COLO668 (cell line): ENCODE measurements at regions not wholly inside any gene's neighbourhood (a gene's known extent, or its start where the extent isn't known, plus 50 kb on each side); places are given as distances from the start of the nearest gene placed in this dataset.
"Not testable (repeated sequence)": the region's sequence is repeated elsewhere in the genome, so short reads cannot be mapped to it uniquely, and the experiment has no call there.

Source experiments
- DNase-seq: peaks from one replicate; lab custom pipeline; 2025; ENCODE audit not compliant: unreplicated experiment; lab: John Stamatoyannopoulos, UW

DNA sequence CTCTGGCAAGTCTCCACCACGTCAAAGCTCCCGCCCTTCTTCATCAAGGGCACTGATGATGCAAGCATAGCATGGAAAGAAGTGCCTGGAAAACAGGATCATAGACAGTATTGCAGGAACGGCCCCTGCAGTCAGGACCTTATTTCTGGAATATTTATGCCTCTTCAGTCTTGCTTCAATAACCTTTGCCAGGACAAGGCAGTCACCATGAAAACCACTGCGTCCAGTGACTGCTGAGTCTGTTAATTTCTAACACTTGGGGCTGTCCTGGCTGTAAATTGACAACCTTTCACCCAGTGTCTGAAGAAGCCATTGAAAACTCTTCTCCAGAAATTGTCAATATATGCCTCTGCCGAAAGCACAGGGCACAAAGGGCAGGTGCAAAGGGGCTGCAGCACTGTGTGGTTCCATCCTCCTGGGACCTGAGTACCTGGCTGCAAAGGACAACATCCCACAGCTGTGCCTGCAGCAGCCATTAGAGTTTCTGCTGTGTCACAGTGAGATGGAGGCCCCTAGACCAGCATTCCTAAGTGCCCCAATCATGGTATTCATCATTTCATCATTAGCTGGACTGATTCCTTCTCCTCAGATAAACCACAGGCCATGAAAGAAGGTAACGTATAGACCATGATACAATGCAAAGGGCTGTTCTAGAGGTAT, 819.6 kb downstream of the RNF144A start:
- no peak for DNase-seq

DNA sequence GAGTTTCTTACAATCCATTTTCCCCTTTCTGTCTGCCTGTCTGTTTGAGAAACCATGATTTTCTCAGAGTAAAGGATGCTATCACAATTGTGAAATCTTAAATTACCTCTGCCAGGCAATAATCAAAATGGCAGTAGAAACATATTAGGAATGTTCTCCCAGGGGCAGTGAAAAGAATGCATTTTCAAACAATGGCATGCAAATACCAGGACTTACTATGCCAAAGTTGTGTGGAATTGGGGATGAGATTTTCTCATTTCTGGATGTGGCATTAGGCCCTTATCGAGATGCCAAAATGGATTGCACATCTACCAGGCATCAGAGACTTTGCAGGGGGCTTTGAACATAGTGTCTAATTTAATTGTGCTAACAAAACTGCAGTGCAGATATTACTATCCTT, 821.4 kb downstream of the RNF144A start:
- no peak for DNase-seq

DNA sequence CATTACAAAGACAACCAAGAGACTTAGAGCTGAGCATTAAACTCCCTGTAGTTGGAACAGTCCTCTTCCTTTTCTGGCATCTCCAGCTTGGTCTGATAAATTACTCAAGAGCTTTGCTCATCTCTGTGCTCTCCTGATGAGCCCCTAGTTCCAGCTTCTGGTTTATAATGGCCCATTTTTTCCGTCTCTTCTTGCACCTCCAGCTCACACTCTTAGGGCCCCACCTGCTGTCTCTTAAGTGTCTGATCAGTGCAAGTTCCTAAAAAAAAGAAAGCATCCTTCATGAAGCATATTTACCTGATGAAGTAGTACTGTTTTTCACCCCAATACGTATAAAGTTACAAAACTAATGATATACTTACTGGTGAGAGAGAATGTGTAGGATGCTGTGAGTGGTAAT, 822.9 kb downstream of the RNF144A start:
- no peak for DNase-seq

DNA sequence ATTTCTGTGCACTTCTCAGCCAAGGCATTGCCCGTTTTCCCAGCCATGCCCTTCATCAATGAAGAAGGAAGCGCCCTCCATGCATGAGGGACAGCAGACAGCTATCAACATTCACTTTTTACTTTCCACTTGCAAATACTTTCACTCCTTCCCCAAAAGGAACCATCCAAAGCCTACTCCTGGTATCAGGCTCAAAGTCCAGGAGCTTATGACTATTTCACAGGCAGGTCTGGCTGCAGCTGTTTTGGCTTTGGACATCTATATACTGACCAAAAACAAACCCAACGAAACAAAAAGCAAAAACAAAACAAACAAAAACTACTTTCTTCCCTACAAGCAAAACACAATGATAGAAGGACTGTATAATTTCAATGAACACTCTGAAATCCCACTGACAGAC, 825.1 kb downstream of the RNF144A start:
- DNase-seq = no peak

DNA sequence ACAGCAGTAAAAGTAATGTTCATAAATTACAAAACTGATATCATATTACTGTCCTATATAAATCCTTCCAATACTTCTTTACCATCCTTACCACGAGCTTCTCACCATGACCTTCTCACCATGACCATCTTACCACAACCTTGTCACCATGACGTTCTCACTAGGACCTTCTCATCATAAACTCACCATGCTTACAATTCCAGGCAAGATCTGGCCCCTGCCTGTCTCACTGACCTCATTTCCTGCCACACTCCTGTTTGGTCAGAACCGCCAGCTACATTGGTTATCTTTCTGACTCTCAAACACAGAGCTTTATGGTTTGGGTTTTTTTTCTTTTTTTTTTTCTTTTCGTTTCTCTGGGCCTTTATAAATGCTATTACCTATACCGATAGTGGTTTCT, 827.6 kb downstream of the RNF144A start:
- DNase-seq = no peak

DNA sequence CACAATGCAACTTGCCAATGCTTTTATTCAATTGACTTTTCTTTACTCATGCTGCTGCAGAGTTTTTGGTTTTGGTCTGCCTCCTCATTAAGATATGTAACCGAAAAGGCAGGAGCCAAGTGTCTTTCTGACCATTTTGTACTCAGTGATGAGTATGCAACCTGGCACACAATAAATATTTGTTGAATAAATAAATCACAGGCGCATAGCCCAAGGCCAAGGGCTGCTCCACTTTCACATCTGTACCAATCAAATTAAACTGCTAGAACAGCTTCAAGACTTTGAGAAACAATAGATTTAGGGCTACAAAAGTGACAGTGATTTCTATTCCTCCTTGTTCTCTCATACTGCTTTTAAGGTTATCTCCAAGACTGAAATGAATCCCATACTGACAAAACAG, 828.2 kb downstream of the RNF144A start:
- no peak for DNase-seq

DNA sequence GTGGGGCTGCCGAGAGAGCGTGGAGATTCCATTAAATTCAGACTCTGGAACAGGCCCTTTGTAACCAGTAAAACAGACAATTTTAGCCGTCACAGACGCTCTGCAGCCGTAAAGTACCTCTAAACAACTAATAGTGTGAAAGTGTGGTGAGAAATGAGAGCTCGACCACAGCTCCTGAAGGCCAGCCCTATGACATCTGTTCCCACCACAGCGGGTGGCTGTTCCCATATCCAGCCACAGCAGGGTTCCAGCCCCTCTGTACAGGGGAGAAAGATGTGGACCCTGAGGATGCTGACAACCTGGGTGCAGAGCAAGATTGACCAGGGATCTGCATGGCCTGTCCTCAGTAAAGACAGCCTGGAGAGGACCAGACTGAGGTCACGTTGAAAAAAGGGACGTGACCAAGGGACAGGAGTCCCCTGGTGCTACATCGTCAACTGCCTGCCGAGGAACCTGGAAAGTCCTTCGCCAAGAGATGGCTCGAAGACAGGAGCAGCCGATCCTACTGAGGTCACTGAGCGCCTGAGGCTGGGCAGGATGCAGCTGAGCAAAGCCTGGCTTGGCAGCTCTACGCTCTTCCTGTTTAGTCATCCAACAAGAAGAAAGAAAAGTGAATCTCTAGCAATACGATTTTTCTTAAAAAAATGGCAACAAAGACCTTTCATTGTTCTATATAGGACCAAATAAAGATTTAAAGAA, 831.7 kb downstream of the RNF144A start:
- DNase-seq = no peak

DNA sequence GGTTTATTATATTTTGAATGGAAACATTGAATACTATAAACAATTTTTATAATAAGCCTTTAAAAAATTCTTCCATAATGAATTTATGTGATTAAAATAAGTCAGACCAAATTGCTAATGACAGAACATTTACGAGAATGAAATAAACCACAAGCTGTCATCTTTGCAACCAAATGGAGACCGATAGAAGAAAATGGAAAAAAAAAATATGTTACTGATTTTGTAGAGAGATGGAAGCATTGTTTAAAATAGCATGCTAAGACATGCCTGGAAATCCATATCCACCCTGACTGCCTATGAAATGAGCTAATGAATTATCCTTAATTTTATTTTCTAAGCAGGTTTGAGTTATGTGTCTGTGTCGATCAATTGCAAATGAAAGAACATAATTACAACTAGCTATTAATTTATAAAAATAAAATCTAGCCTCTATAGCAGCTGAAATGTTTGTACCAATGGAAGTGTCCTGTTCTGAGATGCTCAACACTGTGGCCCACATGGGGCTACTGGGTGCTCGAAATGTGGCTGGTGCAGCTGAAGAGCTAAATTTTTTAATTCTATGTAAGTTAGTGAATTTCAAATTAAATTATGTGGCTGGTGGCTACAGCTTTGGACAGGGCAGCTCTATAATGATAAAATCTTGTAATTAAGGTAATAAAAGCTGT, 832.8 kb downstream of the RNF144A start:
- no peak for DNase-seq

DNA sequence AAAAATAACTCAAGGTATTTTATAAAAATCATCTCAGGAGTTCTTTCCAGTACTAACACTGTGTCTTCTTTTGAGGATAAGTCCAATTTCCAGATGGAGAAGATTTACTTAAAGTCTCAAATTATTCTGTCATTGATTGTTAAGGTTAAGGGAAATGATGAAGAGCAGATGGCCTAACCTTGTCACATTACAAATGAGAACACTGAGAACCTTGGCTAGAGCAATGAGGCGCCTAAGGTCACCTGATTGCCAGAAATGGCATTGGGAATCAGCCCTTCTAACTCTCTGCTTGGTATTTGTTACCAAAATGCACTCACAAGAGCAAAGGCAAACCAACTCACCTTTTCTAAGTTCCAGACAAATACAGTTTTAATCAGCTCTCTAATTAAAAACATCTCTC, 835.1 kb downstream of the RNF144A start:
- DNase-seq = no peak

DNA sequence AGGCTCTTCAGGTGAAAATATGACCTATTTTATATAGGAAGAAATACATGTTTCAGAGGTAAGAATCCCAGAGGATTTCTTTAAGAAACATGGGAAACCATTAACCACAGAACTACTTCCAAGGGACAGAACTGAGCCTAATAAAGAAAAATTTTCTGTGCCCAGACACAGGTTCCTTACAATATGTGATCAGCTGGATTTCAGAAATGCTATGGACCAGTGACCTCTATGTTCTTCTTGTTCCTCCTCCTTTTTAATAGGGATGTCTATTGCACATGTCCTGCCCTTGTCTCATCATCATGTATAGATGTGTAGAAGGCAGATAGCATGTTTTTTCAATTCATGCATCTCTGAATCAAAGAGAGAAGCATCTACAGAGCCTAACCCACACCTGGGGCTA, 836.6 kb downstream of the RNF144A start:
- no peak for DNase-seq

DNA sequence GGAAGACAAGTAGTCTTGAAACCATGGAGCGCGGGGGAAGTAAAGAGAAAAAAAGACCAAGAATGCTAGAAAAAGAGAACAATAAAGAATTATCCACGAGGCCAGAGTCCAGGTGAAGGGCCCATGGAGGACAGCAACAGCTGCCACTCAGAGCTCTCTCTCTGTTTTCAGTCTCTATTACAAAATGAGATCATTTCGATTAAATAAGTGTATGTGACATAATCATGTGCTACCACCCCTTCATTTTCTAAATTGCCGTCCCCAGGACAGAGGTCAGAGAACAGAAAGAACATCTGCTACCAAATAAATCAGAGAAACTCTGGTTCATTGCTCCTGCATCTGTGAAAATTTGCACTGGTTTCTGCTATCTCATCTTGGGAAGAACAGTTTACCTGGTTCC, 838.7 kb downstream of the RNF144A start:
- no peak for DNase-seq

DNA sequence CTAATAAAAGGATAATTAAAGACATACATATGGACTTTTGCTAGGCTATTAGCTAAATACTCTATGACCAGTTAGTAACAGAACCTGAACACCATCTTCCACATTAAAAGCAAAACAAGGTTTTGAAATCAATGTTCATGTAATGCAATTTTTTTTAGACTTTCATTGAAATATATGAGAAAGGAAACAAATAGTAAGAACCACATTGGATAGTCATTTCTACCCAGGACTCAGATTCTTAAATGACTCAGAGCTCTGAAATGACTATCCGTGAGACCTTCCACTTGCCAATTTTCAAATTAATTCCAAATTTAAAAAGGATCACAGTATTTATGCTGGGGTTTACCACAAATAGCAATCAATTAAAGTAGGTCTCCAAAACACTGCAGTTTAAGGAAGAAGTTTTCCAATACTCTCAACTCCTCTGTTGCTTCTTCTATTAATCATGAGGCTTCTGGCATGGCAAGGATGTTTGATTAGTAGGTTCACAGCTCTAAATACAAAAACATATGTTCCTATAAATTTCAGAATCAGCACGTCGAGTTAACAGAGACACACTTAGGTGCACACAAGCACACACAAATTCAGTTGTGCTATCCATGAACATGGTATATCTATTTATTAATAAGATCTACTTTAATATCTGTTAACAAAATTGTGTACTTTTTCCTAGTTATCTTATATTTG, 841.0 kb downstream of the RNF144A start:
- DNase-seq = no peak

DNA sequence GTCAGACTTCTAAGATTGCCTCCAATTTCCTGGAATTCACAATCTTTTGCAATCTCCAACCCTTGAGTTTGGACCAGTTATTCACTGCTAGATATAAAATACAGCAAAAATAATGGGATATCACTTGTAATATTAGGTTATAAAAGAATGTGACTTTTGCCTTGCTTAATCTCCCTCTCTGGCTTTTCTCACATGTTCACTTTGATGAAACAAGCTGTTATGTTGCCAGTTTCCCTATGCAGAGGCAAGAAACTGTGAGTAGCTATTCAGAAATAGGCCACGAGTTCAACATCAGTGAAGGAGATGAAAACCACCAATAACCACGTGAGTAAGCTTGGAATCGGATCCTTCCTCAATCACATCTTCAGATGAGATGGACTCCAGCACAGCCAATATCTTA, 842.7 kb downstream of the RNF144A start:
- DNase-seq = no peak

DNA sequence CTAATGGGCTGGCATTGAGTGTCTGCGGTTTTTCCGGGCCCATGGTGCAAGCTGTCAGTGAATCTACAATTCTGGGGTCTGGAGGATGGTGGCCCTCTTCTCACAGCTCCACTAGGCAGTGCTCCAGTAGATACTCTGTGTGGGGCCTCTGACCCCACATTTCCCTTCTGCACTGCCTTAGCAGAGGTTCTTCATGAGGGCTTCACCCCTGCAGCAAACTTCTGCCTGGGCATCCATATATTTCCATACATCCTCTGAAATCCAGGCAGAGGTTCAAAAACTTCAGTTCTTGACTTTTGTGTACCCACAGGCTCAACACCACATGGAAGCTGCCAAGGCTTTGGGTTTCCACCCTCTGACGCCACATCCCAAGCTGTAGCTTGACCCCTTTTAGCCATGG, 846.2 kb downstream of the RNF144A start:
- not testable (repeated sequence) for DNase-seq

DNA sequence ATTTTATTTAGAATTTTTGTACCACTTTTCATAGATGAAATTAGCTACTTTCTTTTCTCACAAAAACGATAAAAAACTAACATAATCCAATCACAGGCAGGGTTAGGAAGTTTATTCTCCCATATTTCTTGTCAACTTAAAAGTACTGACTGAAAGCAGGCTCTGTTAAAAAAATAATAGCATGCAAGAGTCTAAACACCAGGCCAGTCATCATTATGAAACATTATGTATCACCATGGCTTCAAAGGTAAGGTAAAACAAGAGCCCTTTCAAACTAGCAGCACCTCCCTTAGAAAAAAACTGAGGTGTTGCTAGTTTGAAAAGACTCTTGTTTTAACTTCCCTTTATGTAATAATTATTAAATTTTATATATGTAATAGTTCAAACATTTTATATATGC, 848.0 kb downstream of the RNF144A start:
- no peak for DNase-seq

DNA sequence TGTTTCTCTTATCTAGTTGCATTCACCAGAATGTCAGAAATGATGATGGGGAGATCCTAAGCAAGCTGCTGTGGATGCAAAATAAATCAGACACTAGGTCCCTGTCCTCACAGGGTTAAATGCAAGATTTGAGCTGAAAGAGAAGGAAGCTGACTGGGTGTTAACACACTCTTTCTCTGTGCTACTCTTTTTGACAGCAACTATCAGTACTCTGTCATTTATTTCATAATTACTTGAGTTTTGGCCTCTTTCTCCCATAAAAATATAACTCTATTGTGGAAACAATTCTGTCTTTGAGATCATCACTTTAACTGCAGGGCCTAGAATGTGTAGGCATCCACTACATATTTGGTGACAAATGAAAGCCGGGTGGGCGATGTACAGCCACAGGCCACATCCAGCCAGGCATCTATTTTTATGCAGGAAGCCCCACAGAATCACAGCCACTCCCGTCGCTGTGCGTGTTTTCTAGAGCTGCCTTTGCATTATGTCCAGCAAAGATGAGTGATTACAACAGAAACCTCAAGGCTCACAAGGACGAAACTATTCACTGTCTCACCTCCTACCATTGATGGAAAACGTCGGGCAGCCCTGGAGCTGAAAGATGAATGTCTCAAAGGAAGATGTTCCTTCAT, 849.0 kb downstream of the RNF144A start:
- no peak for DNase-seq

DNA sequence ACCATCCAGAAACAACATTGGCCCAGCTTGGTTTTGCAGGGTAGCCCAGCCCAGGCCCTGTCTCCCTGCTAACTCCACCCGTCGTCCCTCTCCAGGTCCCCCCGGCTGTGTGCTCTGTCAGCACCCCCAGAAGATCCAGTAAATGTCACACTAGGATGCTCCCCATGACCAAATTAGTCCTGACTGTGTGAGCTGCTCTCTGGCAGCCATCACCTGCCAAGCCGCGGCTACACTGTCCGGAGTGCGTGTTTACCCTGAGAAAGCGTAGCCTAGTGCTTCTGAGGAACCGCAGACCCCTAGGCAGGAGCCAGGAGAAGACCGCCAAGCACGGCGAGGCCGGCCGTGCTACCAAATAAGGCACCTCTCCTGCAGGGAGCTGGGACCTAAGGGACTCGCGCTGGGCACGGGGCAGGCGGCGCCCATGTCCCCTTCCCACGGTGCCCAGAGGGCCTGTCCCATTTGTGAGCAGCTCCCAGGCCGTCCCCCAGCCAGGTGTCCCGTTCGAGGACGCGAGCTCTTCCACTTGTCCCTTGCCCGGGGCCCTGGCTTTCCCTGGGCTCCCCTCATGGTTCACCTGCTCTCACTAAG, 849.9 kb downstream of the RNF144A start:
- DNase-seq = no peak

DNA sequence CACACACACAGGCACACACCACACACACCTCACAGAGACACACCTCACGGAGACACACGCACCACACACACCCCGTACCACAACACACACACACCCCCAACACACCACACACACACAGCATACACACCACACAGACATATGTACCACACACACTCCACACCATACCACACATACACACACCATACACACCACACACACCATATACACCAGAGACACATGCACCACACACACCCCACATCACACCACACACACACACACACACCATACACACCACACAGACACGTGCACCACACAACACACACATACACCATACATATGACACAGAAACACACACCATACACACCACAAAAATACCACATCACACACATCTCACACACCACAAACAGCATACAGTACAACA, 850.7 kb downstream of the RNF144A start:
- DNase-seq = no peak

DNA sequence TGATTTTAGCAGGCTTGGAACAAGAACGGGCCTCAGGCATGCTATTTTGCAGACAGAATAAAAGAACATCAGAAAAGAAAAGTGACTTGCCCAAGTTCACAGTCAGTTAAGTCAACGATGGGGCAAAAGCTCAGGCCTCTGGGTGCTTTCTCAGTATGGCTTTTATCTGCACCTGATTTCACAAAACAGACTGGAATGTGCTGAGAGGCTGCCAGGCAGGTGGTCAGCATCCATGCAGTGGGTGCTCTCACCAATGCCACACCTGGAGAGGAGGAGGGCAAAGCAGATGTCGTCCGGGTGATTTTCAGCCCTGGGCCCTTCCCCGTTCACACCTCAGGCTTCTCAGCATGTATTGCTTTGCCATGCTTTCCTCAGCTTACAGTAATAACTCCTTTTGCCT, 854.6 kb downstream of the RNF144A start:
- DNase-seq = peak; percentile 16

DNA sequence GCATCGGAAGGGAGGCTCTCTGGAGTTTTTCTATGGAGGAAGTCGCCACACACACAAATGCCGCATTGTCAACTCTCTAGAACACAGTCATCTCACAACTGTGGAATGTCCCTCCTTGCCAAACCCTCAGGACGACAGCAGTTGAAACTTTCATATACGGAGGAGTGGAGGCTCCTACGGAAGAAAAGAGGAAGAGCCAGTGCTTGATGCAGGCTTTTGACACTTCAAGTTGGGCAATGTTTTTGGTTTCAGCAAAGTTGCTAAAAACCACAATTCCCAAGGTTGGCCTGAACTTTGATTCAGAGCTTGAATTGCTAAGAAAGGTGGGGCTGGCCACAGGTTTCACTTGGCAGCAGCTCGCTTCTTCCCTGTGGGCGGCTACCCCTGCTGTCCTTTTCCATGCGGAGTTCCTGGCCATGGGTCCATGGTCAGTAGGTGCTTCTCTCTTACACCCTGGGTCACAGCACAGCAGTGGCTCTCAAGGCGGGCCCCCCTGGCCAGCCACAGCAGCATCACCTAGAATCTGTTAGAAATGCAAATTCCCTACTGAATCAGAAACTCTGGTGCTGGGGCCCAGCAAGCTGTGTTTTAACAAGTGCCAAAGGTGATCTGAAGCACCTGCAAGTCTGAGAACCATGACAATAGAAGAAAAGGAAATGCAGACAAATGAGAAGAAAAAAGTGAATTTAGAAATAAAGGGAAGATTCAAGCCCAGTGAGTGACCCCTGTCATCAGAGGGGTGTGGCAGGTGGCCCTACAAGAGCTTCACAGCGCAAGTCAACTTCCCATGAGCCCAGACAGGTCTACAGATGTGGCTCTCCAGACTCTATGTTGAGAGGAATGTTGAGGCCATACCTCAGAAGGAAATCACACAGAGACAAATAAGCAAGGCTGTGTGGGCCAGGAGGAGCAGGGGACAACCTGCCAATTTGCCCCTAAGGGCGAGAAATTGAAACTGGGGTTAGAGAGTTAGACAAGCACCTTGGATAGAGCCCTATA, 856.4 kb downstream of the RNF144A start:
- DNase-seq = no peak
